ENCODE measurements at regions not wholly inside any gene's neighbourhood (a gene's known extent, or its start where the extent isn't known, plus 50 kb on each side); places are given as distances from the start of the nearest gene placed in this dataset.

DNA sequence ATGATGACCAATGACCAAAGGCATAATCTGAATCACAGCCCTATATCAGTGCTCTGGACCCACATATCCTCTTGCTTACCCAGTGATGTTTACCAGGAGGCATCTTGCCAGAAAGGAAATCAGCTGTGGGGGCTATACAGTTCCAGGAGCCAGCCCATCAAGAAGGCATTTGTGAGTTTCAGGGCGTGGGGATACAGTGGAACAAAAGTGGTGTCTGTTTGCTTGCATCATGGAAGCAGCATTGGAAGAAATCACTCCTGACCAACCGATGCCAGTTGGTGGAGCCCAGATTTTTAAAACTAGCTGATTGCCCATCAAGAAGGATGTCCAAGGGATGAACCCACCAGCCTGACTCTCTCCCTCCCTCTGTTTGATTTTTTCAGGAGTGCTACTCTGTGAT lies 106.5 kb upstream of the EGFLAM start:
- TF ChIP-seq, protein P1, sequence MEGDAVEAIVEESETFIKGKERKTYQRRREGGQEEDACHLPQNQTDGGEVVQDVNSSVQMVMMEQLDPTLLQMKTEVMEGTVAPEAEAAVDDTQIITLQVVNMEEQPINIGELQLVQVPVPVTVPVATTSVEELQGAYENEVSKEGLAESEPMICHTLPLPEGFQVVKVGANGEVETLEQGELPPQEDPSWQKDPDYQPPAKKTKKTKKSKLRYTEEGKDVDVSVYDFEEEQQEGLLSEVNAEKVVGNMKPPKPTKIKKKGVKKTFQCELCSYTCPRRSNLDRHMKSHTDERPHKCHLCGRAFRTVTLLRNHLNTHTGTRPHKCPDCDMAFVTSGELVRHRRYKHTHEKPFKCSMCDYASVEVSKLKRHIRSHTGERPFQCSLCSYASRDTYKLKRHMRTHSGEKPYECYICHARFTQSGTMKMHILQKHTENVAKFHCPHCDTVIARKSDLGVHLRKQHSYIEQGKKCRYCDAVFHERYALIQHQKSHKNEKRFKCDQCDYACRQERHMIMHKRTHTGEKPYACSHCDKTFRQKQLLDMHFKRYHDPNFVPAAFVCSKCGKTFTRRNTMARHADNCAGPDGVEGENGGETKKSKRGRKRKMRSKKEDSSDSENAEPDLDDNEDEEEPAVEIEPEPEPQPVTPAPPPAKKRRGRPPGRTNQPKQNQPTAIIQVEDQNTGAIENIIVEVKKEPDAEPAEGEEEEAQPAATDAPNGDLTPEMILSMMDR (IDR thresholded peaks at IDR 0.05; ENCODE audit: insufficient read depth, low read depth, low read length): no peak
- TF ChIP-seq EZH2 (IDR thresholded peaks at IDR 0.05; ENCODE audit: insufficient read depth, low read length): no peak
